ENCODE measurements at regions not wholly inside any gene's neighbourhood (a gene's known extent, or its start where the extent isn't known, plus 50 kb on each side); places are given as distances from the start of the nearest gene placed in this dataset.

- DNase-seq, result no peak
Observed at GRCh38 chr7:25844102-25844870, 307.7 kb upstream of the NFE2L3 start.

- DNase-seq, result no peak
Observed at GRCh38 chr7:25845464-25845863, 306.5 kb upstream of the NFE2L3 start.

DNA sequence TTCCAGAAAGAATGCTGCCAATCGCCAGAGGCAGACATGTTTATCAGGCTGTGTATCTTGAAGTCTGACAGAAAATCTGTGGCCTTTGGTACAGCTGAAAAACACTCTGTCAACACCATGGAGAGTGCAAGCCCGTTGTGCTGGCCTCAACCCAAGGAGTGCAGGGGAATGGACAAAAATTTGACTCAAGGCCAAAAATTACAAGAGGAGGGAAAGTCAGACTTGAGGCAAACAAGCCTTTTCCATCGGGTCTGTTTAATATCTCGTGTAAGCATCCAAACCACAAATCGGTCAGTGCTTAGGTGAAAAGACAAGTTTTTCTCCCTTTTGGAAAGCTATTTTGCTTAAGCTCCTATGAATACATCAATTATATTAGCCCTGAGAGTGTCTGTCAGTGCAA is 305.3 kb upstream of the NFE2L3 start:
- DNase-seq, result peak; percentile 85 to 86

GRCh38 chr7:25847336-25848070 is 304.5 kb upstream of the NFE2L3 start:
- DNase-seq, result no peak

- peak in 1 of 2 donors; percentile 49 for DNase-seq
Observed at GRCh38 chr7:25849500-25850184, 302.4 kb upstream of the NFE2L3 start.

DNA sequence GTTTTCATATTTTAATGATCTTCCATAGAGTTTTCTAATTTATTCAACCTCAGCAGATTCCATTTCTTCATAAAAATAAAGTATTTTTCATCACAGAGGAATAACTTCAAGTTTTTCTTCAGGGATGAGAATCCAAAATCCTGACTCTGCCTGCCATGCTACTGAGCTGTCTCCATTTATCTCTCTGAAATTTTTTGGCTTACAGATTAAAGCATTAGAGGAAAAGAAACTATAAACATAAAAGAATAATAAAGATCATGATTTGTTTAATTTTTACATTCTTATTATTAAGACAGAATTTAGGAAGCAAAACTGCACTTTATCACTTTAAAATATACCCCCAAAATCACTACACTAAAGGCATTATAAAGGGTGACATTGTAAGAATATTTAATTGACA is 301.8 kb upstream of the NFE2L3 start:
- no peak for DNase-seq

DNA sequence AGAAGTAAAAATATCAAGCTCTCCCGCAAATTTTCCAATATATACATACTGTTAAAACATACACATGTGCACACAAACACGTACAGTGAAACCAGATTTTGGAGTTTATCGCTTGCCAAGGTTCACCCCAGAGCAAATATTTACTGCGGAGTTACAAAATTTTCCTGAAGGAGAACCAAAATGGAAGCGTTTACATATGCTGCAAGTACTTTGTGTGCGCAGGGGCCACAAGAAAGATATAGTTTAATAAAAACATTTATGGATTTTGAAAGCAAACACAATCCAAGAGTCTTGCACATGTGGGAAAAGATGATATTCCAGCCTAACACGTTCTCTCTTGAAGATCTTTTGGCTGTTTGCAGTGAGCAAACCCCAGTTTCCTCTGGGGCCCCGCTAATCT is 301.3 kb upstream of the NFE2L3 start:
- DNase-seq, result peak in 1 of 2 donors; percentile 28

DNA sequence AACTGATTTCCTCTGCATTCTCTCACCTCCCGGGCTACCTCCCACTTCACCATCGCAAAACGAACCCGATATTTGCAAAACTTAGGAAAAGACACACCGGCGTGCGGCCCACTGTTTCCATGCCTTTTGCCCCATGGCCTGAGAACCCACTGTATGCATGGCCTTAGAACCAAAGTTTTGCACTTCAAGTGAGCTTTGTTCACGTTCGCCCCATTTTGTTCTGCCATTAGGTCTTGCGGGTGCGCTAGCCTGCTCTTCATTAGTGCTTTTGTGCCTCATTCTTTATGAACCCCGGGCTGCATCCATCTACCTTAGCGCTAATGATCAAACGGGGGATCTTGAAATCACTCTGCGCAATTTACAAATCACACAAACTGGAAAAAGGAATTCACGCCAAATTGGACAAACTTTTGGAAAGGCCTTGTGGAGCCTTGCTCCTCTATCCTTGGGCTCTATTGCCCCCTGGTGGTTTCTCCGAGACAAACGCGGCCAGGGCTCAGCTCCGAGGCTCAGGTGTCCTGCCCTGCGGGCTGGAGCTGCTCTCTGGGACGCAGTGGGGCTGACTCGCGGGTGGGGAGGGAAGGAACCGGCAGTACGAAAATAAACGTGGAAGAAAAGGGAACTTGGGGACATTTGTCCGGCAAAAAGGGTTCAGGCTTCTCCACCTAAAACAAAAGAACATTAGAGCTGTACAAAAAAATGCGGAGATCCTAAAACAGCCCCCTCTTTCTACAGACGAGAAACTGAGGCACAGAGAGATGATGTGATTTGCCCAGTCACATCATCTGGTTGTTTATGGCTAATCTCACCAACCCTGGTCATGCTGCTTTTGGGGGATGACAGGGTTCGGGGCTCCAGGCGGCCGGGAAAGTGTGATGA is 300.4 kb upstream of the NFE2L3 start:
- DNase-seq, result peak; percentile 85 to 88

DNA sequence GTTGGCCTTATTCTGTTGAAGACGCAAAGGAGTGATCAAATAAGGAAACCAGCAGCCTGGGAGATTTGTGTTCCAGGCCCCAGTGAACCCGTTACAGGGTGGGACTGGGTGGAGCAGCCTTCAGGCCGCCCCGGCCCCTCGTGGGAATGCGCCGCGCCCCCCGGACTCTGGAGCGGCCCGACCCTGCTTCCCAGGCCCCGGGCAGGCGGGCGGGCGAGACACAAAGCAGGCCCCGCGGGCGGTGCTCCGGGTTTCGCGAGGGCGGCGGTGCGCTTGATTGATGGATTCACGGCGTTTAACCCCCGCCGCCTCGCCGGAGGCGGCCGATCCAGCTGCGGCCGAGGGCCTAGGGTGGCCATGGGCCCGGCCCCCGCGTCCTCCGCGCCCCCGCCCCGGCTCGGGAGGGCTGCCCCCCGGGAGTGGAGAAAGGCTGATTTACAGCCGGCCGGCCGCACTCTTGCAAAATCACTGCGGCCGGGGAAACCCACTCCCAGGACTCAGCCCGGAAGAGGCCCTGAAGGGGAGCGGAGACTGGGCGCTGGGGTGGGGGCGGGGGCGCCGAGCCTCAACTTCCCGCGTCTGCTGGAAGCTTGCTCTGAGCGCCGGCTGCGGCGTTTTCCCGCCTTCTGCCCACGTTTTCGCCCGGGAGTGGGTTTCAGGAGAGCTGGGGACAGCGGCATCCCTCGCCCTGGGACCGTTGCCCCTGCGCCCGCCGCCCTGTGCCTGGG is 299.6 kb upstream of the NFE2L3 start:
- DNase-seq, result peak in 1 of 2 donors; percentile 49

GRCh38 chr7:25852939-25853271 is 299.1 kb upstream of the NFE2L3 start:
- peak in 1 of 2 donors; percentile 7 for DNase-seq

- no peak for DNase-seq
Observed at GRCh38 chr7:25853314-25853713, 298.7 kb upstream of the NFE2L3 start.

GRCh38 chr7:25854059-25854458 is 297.9 kb upstream of the NFE2L3 start:
- no peak for DNase-seq

GRCh38 chr7:25854608-25855497 is 297.1 kb upstream of the NFE2L3 start:
- DNase-seq, result peak; percentile 92 to 96

- peak in 1 of 2 donors; percentile 37 for DNase-seq
Observed at GRCh38 chr7:25855854-25856782, 295.9 kb upstream of the NFE2L3 start.

DNA sequence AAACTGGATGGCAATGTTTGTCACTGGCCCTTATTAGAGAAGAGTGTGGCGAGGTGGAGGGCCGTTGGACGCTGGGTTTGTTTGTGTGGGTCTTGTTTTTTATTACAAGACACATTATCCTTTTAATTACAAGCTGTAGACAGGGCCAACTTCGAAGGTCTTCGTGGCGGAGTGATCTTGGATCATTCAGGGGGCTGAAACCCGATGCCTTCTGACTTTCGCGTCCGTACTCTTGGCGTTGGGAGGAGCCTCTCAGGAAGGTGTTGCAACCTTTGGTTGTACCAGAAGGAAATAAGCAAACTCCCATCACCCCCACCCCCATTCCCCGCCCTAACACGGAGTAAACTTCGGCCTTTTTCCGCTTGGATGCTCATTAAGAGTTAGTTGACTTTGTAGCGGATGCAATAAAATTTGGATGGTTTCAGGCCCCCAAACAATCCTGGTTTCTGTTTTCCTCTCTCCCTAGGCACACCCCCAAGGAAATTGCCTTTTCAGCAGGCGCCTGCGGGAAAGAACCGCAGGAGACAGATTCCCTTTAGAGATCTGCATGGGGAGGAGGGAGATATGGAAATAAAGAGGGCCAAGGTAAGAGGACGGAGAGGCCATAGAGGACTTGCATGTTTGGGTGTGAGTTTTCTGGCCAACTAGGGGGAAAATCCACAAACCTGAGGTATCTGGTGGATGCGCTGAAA is 294.5 kb upstream of the NFE2L3 start:
- DNase-seq, result no peak

- DNase-seq, result no peak
Observed at GRCh38 chr7:25858200-25858524, 293.8 kb upstream of the NFE2L3 start.

DNA sequence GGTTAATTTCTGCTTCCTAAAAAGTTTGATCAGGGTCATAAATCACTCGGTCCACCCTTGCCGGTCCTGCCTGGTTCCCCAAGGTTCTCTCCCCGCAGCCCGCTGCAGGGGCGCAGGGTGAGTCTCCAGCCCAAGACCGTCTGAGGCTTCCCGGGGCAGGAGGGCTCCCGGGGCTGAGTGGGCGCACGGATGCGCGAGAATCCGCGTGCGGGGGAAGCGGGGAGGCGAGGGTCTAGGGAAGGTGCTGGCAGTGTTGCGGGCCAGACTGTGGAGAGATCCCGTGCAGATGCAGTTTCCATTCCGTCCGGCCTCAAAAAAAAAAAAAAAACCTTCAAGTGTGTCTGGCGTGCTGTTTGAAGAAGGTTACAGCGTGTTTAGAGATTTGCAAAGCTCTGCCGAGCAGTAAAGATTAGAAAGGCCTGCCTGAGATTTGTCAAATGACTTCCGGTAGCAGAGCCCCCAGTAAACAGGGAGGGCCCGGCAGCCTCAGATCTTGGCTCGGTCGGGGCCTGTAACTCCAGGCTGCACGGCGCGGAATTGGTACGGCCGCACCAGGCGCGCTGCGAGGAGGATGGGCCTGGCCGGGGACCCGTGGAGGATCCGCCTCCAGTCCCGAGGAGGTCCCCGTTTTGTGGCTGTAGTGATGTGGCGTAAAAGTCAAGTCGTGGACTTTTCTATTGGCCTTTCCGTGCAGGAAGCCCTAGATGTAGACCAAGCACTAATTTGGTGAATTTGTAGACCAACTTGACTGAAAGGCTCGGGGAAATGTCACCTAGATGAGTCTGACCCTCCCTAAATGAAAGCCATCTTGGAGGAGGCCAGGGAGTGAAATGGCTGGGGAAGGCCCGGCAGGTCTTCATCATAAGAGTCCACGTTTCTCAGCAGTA is 293.2 kb upstream of the NFE2L3 start:
- peak in 1 of 2 donors; percentile 12 for DNase-seq
